SH-SY5Y (cell line): ENCODE measurements at regions not wholly inside any gene's neighbourhood (a gene's known extent, or its start where the extent isn't known, plus 50 kb on each side); places are given as distances from the start of the nearest gene placed in this dataset.

Source experiments
- GATA2 ChIP-seq: IDR thresholded peaks from 2 replicates; pipeline ENCODE4 v1.6.1; 2011; ENCODE audit warnings: mild to moderate bottlenecking, low read depth, low read length
- GATA3 ChIP-seq: IDR thresholded peaks from 2 replicates; pipeline ENCODE4 v1.6.1; 2011; ENCODE audit warnings: low read depth, mild to moderate bottlenecking, low read length, moderate library complexity

GRCh38 chr3:124318656-124319055 lies 326.7 kb upstream of the ROPN1 start:
- TF ChIP-seq GATA3 (no peak), GATA2 (no peak)
